HEK293 (cell line): ENCODE measurements at regions not wholly inside any gene's neighbourhood (a gene's known extent, or its start where the extent isn't known, plus 50 kb on each side); places are given as distances from the start of the nearest gene placed in this dataset.

Source experiments
- KLF17 ChIP-seq: fragments of 450-650 bp; formaldehyde crosslinking; IDR thresholded peaks from 2 replicates; pipeline ENCODE4 v1.5.1; 2016; ENCODE audit warnings: missing biosample characterization, missing genetic modification characterization
- ZFP41 ChIP-seq: fragments of 450-650 bp; formaldehyde crosslinking; IDR thresholded peaks from 2 replicates; pipeline ENCODE4 v1.5.1; 2016; ENCODE audit warnings: missing biosample characterization, missing genetic modification characterization, borderline replicate concordance
- ZNF140 ChIP-seq: fragments of 450-650 bp; formaldehyde crosslinking; IDR thresholded peaks from 2 replicates; pipeline ENCODE4 v1.5.1; 2016; ENCODE audit warnings: missing biosample characterization, missing genetic modification characterization
- ZNF350 ChIP-seq: fragments of 450-650 bp; formaldehyde crosslinking; IDR thresholded peaks from 2 replicates; pipeline ENCODE4 v1.5.0; 2017; ENCODE audit warnings: missing biosample characterization, mild to moderate bottlenecking, missing genetic modification characterization
- ZNF521 ChIP-seq: fragments of 450-650 bp; formaldehyde crosslinking; IDR thresholded peaks from 2 replicates; pipeline ENCODE4 v1.5.1; 2017; ENCODE audit warnings: missing biosample characterization, mild to moderate bottlenecking, missing genetic modification characterization
- ZNF830 ChIP-seq: fragments of 450-650 bp; IDR thresholded peaks from 2 replicates; pipeline ENCODE4 v1.5.0; 2018; ENCODE audit warnings: missing biosample characterization, missing genetic modification characterization, low read depth, mild to moderate bottlenecking, moderate library complexity
- TF ChIP-seq, protein P1 (sequence below): fragments of 450-650 bp; formaldehyde crosslinking; IDR thresholded peaks from 2 replicates; pipeline ENCODE4 v1.5.1; 2016; ENCODE audit warnings: missing biosample characterization, missing genetic modification characterization

GRCh38 chr3:15998911-15999310 lies 175.6 kb upstream of the GALNT15 start:
- TF ChIP-seq KLF17 (tag by site-specific recombination) (no peak), ZNF830 (tag by site-specific recombination) (no peak), ZNF140 (tag by site-specific recombination) (no peak), ZNF521 (tag by site-specific recombination) (no peak), ZFP41 (tag by site-specific recombination) (no peak), ZNF350 (no peak)
- TF ChIP-seq, protein P1, sequence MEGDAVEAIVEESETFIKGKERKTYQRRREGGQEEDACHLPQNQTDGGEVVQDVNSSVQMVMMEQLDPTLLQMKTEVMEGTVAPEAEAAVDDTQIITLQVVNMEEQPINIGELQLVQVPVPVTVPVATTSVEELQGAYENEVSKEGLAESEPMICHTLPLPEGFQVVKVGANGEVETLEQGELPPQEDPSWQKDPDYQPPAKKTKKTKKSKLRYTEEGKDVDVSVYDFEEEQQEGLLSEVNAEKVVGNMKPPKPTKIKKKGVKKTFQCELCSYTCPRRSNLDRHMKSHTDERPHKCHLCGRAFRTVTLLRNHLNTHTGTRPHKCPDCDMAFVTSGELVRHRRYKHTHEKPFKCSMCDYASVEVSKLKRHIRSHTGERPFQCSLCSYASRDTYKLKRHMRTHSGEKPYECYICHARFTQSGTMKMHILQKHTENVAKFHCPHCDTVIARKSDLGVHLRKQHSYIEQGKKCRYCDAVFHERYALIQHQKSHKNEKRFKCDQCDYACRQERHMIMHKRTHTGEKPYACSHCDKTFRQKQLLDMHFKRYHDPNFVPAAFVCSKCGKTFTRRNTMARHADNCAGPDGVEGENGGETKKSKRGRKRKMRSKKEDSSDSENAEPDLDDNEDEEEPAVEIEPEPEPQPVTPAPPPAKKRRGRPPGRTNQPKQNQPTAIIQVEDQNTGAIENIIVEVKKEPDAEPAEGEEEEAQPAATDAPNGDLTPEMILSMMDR, result no peak
